ENCODE measurements at regions not wholly inside any gene's neighbourhood (a gene's known extent, or its start where the extent isn't known, plus 50 kb on each side); places are given as distances from the start of the nearest gene placed in this dataset.

DNA sequence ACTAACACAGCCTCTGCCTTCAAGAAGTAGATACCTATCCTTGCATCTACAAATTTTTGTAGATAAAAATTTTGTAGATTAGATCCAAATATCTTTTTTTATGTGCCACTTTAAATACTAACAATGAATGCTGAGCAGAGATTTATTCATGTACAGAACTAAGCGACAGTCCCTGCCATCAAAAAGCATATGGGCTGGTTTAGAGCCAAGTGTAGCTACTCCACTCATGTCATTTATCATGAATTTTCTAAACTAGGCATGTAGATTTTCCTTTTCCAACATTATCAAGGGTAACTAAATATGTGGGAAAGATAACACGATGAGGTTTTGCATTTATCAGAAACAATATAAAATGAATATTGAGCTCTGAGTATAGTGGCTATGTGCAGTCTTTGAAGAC lies 857.5 kb downstream of the XPNPEP1 start:
- TF ChIP-seq EZH2 (IDR thresholded peaks at IDR 0.05; ENCODE audit: borderline replicate concordance, low read length): no peak
- TF ChIP-seq, protein P1, sequence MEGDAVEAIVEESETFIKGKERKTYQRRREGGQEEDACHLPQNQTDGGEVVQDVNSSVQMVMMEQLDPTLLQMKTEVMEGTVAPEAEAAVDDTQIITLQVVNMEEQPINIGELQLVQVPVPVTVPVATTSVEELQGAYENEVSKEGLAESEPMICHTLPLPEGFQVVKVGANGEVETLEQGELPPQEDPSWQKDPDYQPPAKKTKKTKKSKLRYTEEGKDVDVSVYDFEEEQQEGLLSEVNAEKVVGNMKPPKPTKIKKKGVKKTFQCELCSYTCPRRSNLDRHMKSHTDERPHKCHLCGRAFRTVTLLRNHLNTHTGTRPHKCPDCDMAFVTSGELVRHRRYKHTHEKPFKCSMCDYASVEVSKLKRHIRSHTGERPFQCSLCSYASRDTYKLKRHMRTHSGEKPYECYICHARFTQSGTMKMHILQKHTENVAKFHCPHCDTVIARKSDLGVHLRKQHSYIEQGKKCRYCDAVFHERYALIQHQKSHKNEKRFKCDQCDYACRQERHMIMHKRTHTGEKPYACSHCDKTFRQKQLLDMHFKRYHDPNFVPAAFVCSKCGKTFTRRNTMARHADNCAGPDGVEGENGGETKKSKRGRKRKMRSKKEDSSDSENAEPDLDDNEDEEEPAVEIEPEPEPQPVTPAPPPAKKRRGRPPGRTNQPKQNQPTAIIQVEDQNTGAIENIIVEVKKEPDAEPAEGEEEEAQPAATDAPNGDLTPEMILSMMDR (conservative IDR thresholded peaks at IDR 0.05 in 1 of 2, IDR thresholded peaks at IDR 0.05 in 1 of 2; ENCODE audit: extremely low read depth in 1 of 2, insufficient read depth in 1 of 2, low read depth in 1 of 2, low read length in 2 of 2): no peak
